ENCODE measurements at regions not wholly inside any gene's neighbourhood (a gene's known extent, or its start where the extent isn't known, plus 50 kb on each side); places are given as distances from the start of the nearest gene placed in this dataset.

DNA sequence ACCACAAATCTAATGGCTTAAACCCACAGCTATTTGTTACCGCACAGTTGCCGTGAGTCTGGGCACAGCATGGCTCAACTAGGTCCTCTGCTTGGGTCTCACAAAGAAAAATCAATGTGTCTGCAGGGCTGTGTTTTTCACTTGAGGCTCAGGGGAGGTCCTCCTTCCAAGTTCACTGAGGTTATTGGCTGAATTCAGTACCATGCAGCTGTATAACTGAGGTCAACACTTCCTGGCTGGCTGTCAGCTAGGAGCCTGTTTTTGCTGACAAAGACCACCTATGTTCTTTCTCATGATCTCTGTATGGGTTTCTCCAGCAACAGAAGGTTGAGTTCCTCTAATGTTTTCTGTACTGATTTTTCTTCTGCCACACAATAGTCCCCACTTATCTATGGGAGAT lies 736.7 kb upstream of the PRKX start:
- no peak for FAIRE-seq

DNA sequence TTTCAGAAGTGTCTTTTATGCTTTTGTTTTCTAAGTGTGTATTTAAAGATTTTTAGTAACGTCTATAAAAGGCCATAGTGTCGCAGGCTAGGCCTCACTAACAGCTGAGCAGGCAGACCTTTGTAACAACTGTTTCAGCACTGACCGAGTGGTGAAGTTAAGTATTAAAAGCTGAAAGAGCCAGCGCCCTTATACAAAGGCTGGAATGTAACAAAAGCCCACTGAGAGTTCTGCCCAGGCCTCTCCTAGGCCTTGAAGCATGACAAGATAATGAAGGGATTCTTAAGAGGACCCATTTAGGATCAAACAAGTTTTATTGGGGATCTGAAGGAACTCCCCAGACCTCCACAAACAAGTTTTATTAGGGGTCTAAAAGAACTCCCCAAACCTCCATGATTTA lies 722.5 kb upstream of the PRKX start:
- FAIRE-seq: no peak

DNA sequence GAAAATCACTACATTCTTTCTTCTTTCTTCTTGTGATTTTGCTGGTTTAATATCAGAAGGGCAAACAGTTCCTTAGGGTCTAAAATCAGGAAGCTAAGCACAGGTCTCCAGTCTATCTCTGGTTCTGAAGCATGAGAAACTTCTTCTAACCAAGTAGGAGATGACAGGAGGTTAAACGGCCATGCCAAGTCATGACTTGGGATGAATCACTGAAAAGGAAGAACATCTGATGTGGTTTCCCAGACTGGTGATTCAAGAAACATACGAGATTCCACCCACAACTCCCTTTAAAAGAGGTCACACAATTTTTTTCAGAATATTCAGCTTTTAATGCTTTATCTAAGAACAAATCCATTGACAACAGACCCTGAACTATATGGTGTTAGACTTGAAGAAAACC lies 684.0 kb upstream of the PRKX start:
- no peak for FAIRE-seq

- FAIRE-seq: no peak
Measured at GRCh38 chrX:4382273-4382672, 668.8 kb upstream of the PRKX start.

- no peak for FAIRE-seq
Measured at GRCh38 chrX:4380710-4381109, 667.3 kb upstream of the PRKX start.

DNA sequence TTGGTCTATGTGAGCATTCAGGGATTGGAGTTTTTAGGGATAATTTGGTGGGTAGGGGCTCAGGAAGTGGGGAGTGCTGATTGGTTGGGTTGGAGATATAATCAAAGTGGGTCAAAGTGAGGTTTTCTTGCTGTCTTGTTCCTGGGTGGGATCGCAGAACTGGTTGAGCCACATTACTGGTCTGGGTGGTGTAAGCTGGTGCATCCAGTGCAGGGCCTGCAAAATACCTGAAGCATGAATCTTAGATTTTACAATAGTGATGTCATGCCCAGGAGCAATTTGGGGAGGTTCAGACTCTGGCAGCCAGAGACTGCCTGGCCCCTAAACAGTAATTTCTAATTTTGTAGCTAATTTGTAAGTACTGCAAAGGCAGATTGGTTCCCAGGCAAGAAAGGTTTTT lies 665.6 kb upstream of the PRKX start:
- no peak for FAIRE-seq

- FAIRE-seq: no peak
Measured at GRCh38 chrX:4373791-4374190, 660.3 kb upstream of the PRKX start.

- no peak for FAIRE-seq
Measured at GRCh38 chrX:4358577-4358976, 645.1 kb upstream of the PRKX start.

DNA sequence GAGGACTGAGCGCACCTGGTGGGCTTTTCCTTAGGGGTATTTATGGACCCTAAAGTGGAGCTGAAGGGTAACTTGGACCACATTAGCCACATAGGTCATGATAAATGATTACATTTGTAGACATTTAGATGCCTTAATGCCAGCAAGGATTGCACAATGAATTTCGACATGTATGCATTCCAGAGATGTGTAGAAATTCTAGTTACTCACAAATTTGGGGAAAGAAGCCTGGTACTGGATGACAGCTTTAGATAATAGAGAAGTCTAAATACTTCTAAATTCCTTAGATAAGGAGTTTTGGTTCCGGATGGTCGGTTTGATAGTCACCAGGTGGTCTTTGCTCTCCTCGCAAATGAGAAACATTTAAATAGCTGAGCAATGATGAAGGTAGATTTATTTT lies 609.5 kb upstream of the PRKX start:
- FAIRE-seq: no peak

GRCh38 chrX:4320436-4320947 lies 607.0 kb upstream of the PRKX start:
- FAIRE-seq: no peak

DNA sequence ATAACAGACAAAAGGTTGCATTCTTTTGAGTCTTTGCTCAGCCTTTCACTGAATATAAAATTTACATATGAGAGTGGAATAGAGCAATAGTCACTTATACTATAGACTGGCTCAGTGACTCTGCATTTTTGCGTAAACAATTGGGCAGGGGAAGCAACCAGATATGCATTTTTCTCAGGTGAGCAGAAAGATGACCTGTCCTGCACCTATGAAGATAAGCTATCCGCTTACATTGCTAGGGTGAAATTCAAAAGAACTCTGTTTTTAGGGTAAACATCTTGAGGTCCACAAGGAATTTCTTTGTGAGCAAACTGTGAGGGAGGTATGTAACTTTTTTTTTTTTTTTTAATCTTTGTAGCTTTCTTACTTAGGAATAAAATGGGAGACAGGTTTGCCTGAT lies 602.4 kb upstream of the PRKX start:
- FAIRE-seq: no peak

DNA sequence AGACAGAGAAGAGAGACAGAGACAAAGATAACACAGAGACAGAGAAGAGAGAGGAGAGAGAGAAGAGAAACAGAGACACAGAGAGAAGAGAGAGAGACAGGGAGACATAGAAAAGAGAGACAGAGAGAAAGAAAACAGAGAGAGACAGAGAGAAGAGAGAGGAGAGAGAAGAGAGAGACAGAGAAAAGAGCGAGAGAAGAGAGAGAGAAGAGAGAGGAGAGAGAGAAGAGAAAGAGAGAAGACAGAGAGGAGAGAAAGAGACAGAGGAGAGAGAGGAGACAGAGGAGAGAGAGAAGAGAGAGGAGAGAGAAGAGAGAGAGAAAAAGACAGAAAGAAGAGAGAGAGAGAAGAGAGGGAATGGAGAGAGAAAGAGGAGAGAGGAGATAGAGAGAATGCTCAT lies 601.1 kb upstream of the PRKX start:
- no peak for FAIRE-seq

DNA sequence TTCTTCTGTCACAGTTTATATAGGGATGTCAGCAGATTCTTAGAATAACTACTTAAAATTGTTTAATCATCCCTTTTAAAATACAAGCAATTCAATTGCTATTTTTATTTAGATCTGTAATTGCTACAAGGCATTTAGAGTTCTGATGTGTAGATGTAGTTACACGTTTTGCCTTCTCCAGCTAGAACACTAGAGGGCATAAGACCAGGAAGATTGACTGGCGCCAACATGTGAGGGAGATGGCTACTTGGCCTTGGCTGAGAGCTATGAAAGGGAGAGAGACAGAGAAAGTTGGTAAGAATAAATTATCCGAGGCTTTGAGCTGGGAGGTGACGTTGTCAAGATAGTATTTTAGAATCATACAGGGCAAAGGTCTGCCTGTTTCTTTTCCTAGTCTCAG lies 563.7 kb upstream of the PRKX start:
- FAIRE-seq: no peak

DNA sequence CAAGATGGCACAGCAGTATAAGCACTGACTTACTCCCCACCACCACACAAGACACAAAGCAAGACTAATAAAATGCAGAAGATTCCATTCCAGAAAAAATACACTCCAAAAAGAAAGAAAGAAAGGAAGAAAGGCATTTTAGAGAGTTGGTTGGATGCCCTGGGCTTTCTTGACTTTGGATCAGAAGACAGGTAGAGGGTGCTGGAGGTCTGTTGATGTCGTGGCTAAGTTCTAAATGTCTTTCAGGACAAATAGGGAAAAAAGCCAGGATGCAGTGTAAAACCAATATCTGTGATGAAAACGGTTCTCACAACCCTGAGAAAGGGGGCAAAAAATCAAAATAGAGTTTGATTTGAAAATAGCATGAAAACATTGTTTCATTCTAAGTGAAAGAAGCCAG lies 555.2 kb upstream of the PRKX start:
- no peak for FAIRE-seq

GRCh38 chrX:4265036-4265435 lies 551.6 kb upstream of the PRKX start:
- no peak for FAIRE-seq

DNA sequence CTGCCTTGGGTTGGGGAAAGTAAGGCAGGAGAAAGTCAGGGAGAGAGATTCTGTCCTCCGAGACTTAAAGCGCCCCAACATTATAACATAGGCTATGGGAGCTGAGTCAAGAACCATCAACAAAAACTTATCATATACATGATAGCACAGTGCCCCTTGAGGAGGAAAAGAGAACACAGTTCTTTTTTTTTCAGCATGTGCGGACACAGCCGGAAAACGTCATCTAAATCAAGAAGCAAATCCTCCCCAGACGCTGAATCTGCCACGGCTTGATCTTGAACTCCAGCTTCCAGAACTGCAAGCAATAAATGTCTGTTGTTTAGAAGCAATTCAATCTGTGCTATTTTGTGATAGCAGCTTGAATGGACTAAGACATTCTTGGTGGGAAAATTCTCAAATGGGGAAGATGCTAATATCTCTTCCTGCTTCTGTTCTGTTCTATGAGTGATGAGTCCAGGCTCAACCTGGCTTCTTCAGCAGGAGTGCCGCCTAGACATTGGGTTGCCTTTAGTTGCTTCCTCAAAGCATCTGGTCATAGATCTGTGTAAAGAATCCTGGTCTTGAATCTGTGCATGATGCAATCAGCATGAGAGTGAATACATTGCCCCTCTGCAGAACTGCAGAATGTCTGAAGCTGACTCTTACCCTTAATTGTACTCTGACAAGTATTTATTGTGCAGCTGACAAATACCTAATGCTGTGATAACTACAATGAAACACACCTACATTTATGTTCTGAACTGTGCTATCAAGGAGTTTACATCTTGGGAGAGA lies 549.8 kb upstream of the PRKX start:
- no peak for FAIRE-seq

DNA sequence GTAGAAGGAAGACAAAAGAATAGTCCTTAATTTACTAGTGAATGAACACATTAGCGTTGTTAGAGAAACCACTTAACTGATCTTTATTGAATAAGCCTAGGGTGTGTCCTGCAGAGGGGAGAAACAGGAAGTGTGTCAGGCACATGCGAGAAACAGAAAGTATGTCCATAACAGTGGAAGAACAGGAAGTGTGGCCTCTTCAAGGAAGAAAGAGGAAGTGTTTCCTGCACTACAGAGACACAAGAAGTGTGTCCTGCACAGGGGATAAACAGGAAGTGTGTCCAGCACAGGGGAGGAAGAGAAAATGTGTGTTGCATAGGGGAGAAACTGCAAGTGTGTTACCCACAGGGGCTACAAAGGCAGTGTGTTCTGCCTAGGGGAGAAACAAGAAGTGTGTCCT lies 539.6 kb upstream of the PRKX start:
- no peak for FAIRE-seq

GRCh38 chrX:4249401-4249800 lies 536.0 kb upstream of the PRKX start:
- FAIRE-seq: no peak

DNA sequence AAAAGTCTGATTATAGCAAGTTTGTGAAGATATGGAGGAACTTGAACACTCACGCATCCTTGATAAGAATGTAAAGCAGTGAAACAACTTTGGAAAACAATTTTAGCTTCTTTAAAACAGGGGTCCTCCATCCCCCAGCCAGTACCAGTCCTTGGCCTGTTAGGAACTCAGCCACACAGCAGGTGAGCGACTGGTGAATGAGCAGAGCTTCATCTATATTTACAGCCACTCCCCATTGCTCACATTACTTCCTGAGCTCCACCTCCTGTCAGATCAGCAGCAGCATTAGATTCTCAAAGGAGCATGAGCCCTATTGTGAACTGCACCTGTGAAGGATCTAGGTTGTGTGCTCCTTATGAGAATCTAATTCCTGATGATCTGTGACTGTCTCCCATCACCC lies 530.3 kb upstream of the PRKX start:
- FAIRE-seq: no peak

- no peak for FAIRE-seq
Measured at GRCh38 chrX:4240541-4241194, 527.2 kb upstream of the PRKX start.

DNA sequence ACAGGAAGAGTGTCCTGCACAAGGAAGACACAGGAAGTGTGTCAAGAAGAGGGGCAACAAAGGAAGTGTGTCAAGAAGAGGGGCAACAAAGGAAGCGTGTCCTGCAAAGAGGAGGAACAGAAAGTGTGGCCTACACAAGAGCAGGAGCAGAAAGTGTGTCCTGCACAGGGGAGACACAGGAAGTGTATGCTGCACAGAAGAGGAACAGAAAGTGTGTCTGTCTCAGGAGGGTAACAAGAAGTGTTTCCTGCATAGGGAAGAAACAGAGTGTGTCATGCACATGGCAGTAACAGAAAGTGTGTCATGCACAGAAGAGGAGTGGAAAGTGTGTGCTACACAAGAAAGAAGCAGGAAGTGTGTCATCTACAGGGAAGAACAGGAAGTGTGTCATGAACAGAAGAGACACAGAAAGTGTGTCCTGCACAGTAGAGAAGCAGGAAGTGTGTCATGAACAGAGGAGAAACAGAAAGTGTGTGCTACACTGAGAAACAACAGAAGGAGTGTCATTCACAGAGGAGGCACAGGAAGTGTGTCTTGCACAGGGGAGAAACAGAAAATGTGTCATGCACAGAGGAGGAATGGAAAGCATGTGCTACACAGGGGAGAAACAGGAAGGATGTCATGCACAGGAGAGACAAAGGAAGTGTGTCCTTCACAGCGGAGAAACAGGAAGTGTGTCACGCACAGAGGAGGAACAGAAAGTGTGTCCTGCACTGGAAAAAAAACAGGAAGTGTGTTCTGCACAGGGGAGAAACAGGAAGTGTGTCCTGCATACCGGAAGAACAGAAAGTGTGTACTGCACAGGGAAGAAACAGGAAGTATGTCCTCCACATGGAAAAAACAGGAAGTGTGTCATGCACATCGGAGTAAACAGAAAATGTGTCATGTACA lies 526.4 kb upstream of the PRKX start:
- FAIRE-seq: no peak

GRCh38 chrX:4238916-4239315 lies 525.5 kb upstream of the PRKX start:
- FAIRE-seq: no peak

- no peak for FAIRE-seq
Measured at GRCh38 chrX:4225086-4225485, 511.6 kb upstream of the PRKX start.

DNA sequence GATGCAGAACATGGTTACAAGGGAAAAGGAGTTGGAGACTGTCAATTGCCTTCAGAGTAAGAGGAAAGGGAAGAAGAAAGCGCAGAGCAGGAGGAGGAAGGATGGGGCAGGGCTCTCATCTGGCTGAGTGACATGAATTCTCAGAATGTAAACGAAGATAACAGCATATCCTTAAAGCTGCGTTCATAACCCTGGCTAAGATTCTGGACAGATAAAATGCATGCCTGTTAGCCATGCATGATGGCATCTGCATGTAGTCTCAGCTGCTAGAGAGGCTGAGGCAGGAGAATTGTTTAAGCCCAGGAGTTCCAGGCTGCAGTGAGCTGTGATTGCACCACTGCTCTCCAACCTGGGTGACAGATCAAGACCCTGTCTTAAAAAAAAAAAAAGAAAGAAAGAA lies 493.5 kb upstream of the PRKX start:
- no peak for FAIRE-seq
